Keratinocyte (primary cell): ENCODE measurements at regions not wholly inside any gene's neighbourhood (a gene's known extent, or its start where the extent isn't known, plus 50 kb on each side); places are given as distances from the start of the nearest gene placed in this dataset.

Experiments used
- DNase-seq: peaks from one replicate; pipeline ENCODE4 v3.0.0-alpha.2; 2011; ENCODE audit warnings: low read depth, missing footprints, low spot score
- FAIRE-seq: peaks from 2 replicates; lab custom pipeline; 2011; peaks lifted over from hg19 to GRCh38; lab: Jason Lieb, UNC
- H2AFZ ChIP-seq: 2 replicates; pipeline ENCODE4 v1.6.0; 2012; ENCODE audit warnings: low read length, control low read depth, inconsistent platforms; ENCODE audit not compliant: control insufficient read depth
- H3K27ac ChIP-seq: 2 replicates; pipeline ENCODE4 v1.5.1; 2011; ENCODE audit warnings: low read length; ENCODE audit not compliant: control insufficient read depth, insufficient read depth
- H3K27me3 ChIP-seq: 3 replicates; pipeline ENCODE4 v1.6.0; 2011; ENCODE audit warnings: low read length; ENCODE audit not compliant: control insufficient read depth, insufficient read depth; ENCODE audit errors: extremely low read depth
- H3K36me3 ChIP-seq, 2 experiments: 2 replicates in 1 of 2; 3 replicates in 1 of 2; pipeline ENCODE4 v1.5.1; 2011; ENCODE audit warnings: low read length in 2 of 2, mild to moderate bottlenecking in 1 of 2; ENCODE audit not compliant: control insufficient read depth in 2 of 2, insufficient read depth in 2 of 2; ENCODE audit errors: extremely low read depth in 1 of 2
- H3K4me1 ChIP-seq: 3 replicates; pipeline ENCODE4 v1.5.1; 2011; ENCODE audit warnings: low read length; ENCODE audit not compliant: control insufficient read depth, insufficient read depth; ENCODE audit errors: extremely low read depth
- H3K4me2 ChIP-seq: 3 replicates; pipeline ENCODE4 v1.6.0; 2011; ENCODE audit warnings: low read depth, low read length; ENCODE audit not compliant: control insufficient read depth, insufficient read depth; ENCODE audit errors: extremely low read depth
- H3K4me3 ChIP-seq, 3 experiments: fragments of 200-600 bp in 1 of 3; sonication (generic) in 1 of 3; 2 replicates in 2 of 3; 3 replicates in 1 of 3; pipeline ENCODE4 v1.5.1; 2011 to 2016; ENCODE audit warnings: low read length in 3 of 3, mild to moderate bottlenecking in 3 of 3, control low read depth in 2 of 3, inconsistent platforms in 1 of 3, low read depth in 1 of 3, mixed read lengths in 1 of 3, mixed run types in 1 of 3, moderate library complexity in 1 of 3; ENCODE audit not compliant: control insufficient read depth in 2 of 3, insufficient read depth in 2 of 3; ENCODE audit errors: extremely low read depth in 1 of 3
- H3K79me2 ChIP-seq: 2 replicates; pipeline ENCODE4 v1.6.0; 2012; ENCODE audit warnings: low read length; ENCODE audit not compliant: control insufficient read depth, insufficient read depth
- H3K9ac ChIP-seq: 3 replicates; pipeline ENCODE4 v1.6.0; 2011; ENCODE audit warnings: low read length; ENCODE audit not compliant: control insufficient read depth, insufficient read depth; ENCODE audit errors: extremely low read depth
- H3K9me1 ChIP-seq: 3 replicates; pipeline ENCODE4 v1.6.0; 2011; ENCODE audit warnings: low read length; ENCODE audit not compliant: control insufficient read depth, insufficient read depth; ENCODE audit errors: extremely low read depth
- H3K9me3 ChIP-seq: 2 replicates; pipeline ENCODE4 v1.5.1; 2012; ENCODE audit warnings: low read depth, low read length; ENCODE audit not compliant: control insufficient read depth
- H4K20me1 ChIP-seq: 3 replicates; pipeline ENCODE4 v1.6.0; 2011; ENCODE audit warnings: low read length; ENCODE audit not compliant: control insufficient read depth, insufficient read depth; ENCODE audit errors: extremely low read depth
- EZH2 ChIP-seq: IDR thresholded peaks from one replicate; pipeline ENCODE4 v1.6.1; 2012; ENCODE audit warnings: inconsistent platforms, mild to moderate bottlenecking, low read length, moderate library complexity
- dilution Hi-C: fragments of 300-500 bp; cut with MboI; formaldehyde crosslinking; loops from one replicate; pipeline ENCODE4 v1.7.0; 2020; ENCODE audit warnings: low sequenced_read_pairs; ENCODE audit not compliant: extremely low pct_ligation_motif_present
- TF ChIP-seq, protein P1 (sequence below), 3 experiments: IDR thresholded peaks in 1 of 3; conservative IDR thresholded peaks in 1 of 3; optimal IDR thresholded peaks in 1 of 3; 2 replicates in 2 of 3; 3 replicates in 1 of 3; pipeline versions ENCODE3 to v1.5.1; 2011; ENCODE audit warnings: low read length in 3 of 3, mild to moderate bottlenecking in 3 of 3, moderate library complexity in 2 of 3, control low read depth in 1 of 3, inconsistent platforms in 1 of 3; ENCODE audit not compliant: insufficient read depth in 2 of 3; ENCODE audit errors: extremely low read depth in 1 of 3

DNA sequence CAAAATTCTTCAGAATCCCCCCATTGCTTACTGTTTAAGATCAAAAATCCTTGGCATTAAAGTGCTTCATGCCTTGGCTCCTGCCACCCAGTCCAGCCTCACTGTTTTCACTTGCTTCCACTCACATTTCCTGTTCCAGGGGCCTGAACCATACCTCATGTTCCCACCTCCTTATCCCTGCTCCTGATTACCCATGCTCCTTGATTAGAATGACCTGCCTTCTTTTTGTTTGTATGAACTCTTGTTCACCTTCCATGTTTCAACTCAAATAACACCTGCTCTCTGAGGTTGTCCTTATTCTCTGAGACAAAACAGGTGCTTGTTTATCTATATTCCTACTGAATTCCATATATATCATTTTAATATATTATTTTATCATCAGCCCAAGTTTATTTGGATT, 77.1 kb upstream of the VSTM2A start:
- Histone ChIP-seq H3K9me1 (no peaks in the 10 kb centered on the region), H3K4me1 (no peaks in the 10 kb centered on the region), H3K27ac (no peak overlapping the region), H3K4me3 (no peak overlapping the region), H3K4me2 (no peak overlapping the region), H4K20me1 (no peaks in the 10 kb centered on the region), H3K9me3 (no peaks in the 10 kb centered on the region), H3K27me3 (no peaks in the 10 kb centered on the region), H2AFZ (no peak overlapping the region), H3K36me3 (no peaks in the 10 kb centered on the region), H3K9ac (no peak overlapping the region), H3K79me2 (no peaks in the 10 kb centered on the region)
- DNase-seq (no peak), FAIRE-seq (no peak)
- dilution Hi-C loops = no loop called here
- TF ChIP-seq, protein P1, sequence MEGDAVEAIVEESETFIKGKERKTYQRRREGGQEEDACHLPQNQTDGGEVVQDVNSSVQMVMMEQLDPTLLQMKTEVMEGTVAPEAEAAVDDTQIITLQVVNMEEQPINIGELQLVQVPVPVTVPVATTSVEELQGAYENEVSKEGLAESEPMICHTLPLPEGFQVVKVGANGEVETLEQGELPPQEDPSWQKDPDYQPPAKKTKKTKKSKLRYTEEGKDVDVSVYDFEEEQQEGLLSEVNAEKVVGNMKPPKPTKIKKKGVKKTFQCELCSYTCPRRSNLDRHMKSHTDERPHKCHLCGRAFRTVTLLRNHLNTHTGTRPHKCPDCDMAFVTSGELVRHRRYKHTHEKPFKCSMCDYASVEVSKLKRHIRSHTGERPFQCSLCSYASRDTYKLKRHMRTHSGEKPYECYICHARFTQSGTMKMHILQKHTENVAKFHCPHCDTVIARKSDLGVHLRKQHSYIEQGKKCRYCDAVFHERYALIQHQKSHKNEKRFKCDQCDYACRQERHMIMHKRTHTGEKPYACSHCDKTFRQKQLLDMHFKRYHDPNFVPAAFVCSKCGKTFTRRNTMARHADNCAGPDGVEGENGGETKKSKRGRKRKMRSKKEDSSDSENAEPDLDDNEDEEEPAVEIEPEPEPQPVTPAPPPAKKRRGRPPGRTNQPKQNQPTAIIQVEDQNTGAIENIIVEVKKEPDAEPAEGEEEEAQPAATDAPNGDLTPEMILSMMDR (optimal IDR thresholded peaks at IDR 0.05 in 1 of 3, IDR thresholded peaks at IDR 0.05 in 1 of 3, conservative IDR thresholded peaks at IDR 0.05 in 1 of 3; ENCODE audit: extremely low read depth in 1 of 3, insufficient read depth in 2 of 3, low read length in 3 of 3) = no peak
- TF ChIP-seq EZH2 = no peak

DNA sequence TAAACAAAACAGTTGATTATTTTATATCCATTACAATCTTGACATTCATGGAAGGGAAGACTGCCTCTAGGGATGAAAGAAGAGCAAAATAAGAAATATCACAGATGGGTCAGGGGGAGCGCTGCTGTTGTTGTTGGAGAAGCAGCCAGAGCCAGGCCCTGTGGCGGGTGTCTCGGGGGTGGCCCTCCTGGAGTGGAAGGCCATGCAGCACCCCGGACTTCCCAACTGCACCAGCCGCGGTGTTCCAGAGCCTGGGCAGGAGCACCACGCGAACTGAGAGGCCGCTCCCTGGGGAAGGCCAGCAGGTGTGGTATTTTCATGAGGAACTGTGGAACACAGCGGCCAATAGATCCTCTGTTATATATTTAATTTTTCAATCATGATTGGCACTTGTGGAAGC, 72.4 kb upstream of the VSTM2A start:
- H3K9me1 ChIP-seq = no peaks in the 10 kb centered on the region
- H3K36me3 ChIP-seq = no peaks in the 10 kb centered on the region
- dilution Hi-C loops = no loop called here
- no peak overlapping the region for H3K4me2 ChIP-seq
- H3K27ac ChIP-seq = no peak overlapping the region
- H3K79me2 ChIP-seq = no peaks in the 10 kb centered on the region
- H2AFZ ChIP-seq = no peak overlapping the region
- no peak overlapping the region for H3K4me3 ChIP-seq
- DNase-seq (no peak), FAIRE-seq (no peak)
- TF ChIP-seq, protein P1 (optimal IDR thresholded peaks at IDR 0.05 in 1 of 3, IDR thresholded peaks at IDR 0.05 in 1 of 3, conservative IDR thresholded peaks at IDR 0.05 in 1 of 3; ENCODE audit: extremely low read depth in 1 of 3, insufficient read depth in 2 of 3, low read length in 3 of 3) = no peak
- no peak for TF ChIP-seq EZH2
- H3K9ac ChIP-seq = no peak overlapping the region
- no peaks in the 10 kb centered on the region for H4K20me1 ChIP-seq
- H3K9me3 ChIP-seq = no peaks in the 10 kb centered on the region
- H3K4me1 ChIP-seq = no peaks in the 10 kb centered on the region
- H3K27me3 ChIP-seq = no peaks in the 10 kb centered on the region
